Prostate gland (tissue), 2 donors: ENCODE measurements at regions not wholly inside any gene's neighbourhood (a gene's known extent, or its start where the extent isn't known, plus 50 kb on each side); places are given as distances from the start of the nearest gene placed in this dataset.

Experiments
- POLR2A ChIP-seq: fragments of 450-650 bp; IDR thresholded peaks from one replicate; pipeline ENCODE4 v1.6.1; 2016; ENCODE audit warnings: antibody characterized with exemption, mild to moderate bottlenecking
- TF ChIP-seq, protein P1 (sequence below), 4 experiments: fragments of 200-600 bp in 2 of 4; fragments of 450-650 bp in 2 of 4; sonication (generic) in 2 of 4; IDR thresholded peaks; 1 replicate in 3 of 4; 2 replicates in 1 of 4; pipeline ENCODE4 v1.5.1; 2016 to 2019; ENCODE audit warnings: antibody characterized with exemption in 4 of 4, mild to moderate bottlenecking in 2 of 4, moderate library complexity in 2 of 4

DNA sequence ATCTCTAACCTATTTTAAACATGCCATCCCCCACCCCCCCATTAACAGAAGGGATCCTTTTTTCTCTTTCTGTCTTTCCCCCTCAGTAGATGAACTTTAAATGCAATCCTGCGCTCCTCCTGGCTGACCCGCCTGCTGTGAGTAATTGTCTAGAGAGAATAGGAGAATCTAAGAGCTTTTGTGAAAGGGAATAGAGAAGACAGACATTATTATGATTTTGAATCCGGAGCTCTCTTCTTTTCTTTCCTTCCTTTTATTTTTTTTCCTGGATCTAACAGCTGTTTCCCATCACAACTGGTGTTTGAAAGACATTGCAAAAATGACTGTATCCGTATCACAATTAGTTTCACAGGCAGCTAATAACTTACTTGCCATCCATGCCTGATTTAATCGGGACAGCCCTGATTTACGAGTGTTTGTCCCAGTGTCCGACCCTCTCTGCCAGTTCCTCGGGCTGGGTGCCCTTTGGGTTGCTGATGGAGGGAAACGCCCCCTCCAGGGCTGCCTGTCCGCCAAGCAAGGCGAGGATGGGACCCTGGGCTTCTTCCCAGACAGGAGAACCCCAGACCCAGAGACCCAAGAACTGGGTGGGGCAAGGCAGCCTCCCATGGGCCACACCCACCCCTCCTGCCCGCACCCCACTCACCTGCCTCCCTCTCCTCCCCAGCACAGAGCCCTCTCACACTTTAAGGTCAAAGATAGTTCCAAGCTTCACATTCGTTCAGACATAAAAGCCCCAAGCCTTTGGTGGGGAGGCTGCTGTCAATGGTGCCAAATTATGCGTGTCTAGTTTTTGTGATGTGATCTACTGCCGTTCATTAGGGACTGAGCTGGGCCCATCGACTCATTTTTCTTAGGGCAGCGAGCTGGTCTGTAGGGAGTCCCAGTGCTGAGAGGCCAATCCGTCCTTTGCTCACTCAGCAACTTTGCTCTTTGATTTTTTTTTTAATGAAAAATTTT lies 231.7 kb downstream of the ZNF516 start:
- TF ChIP-seq, protein P1, sequence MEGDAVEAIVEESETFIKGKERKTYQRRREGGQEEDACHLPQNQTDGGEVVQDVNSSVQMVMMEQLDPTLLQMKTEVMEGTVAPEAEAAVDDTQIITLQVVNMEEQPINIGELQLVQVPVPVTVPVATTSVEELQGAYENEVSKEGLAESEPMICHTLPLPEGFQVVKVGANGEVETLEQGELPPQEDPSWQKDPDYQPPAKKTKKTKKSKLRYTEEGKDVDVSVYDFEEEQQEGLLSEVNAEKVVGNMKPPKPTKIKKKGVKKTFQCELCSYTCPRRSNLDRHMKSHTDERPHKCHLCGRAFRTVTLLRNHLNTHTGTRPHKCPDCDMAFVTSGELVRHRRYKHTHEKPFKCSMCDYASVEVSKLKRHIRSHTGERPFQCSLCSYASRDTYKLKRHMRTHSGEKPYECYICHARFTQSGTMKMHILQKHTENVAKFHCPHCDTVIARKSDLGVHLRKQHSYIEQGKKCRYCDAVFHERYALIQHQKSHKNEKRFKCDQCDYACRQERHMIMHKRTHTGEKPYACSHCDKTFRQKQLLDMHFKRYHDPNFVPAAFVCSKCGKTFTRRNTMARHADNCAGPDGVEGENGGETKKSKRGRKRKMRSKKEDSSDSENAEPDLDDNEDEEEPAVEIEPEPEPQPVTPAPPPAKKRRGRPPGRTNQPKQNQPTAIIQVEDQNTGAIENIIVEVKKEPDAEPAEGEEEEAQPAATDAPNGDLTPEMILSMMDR (IDR thresholded peaks at IDR 0.05) = no peak
- no peak for TF ChIP-seq POLR2A
